ENCODE measurements at regions not wholly inside any gene's neighbourhood (a gene's known extent, or its start where the extent isn't known, plus 50 kb on each side); places are given as distances from the start of the nearest gene placed in this dataset.

DNA sequence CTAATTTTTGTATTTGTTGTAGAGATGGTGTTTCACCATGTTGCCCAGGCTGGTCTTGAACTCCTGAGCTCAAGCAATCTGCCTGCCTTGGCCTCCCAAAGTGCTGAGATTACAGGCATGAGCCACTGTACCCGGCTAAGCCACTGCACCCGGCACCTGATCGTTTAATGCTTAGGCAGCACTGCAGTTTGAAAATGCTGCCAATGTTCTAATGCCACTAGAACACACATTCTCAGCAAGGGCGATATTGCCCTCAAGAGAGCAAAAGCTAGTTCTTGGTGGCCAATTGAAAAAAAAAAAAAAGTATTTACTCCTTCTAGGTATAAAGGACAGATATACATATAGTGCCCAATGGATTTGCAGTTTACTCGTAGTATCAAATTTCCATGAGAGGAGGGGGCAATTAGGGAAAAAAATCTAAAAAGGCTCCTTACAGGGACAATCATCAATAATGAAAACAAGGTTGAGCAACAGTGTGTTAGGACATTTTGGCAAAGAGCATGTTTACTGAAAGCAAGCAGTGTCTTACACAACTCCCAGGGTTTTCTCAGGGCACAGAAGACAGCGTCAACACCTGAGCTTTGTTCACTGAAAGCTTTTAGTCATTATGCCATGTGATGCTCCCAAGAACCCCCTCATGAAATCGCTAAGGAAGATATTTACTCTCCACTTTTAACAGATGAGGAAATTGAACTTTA lies 199.9 kb upstream of the PKDCC start:
- no peaks in the 10 kb centered on the region for H3K4me1 ChIP-seq
- H3K9me3 ChIP-seq (replicated peaks in 1 of 11): no peaks in the 10 kb centered on the region
- H4K20me1 ChIP-seq: no peaks in the 10 kb centered on the region
- H3K4me3 ChIP-seq: no peak overlapping the region
- H3K27ac ChIP-seq: no peak overlapping the region
- H3K4me2 ChIP-seq: no peak overlapping the region
- H3K36me3 ChIP-seq: no peaks in the 10 kb centered on the region
- no peaks in the 10 kb centered on the region for H3K27me3 ChIP-seq
- no peak for TF ChIP-seq Cebpa-rat (IDR thresholded peaks at IDR 0.05)
- no peak overlapping the region for H3K9ac ChIP-seq

DNA sequence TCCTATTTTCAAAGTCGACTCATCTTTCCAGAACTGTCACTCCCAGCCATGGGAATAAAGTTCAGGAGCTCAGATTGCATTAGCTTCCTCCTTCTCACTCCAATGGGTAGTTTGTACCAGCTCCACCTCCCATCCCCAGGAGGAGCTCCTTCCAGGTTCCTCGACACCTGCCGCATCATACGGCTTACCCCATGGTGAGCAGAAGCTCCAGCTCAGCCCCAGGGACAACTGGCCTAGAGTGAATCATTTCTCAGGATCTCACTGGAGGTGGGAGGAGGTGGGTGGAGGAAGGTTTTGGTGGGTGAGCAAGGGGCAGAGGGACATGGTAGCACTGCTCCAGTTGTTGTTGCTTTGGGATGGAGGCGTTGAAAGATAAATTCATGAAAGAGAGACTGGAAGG lies 196.3 kb upstream of the PKDCC start:
- TF ChIP-seq Cebpa-rat (IDR thresholded peaks at IDR 0.05): no peak
- H4K20me1 ChIP-seq: no peaks in the 10 kb centered on the region
- no peak overlapping the region for H3K4me3 ChIP-seq
- H3K36me3 ChIP-seq: no peaks in the 10 kb centered on the region
- no peaks in the 10 kb centered on the region for H3K4me1 ChIP-seq
- H3K9me3 ChIP-seq (replicated peaks in 1 of 11): no peaks in the 10 kb centered on the region
- H3K27me3 ChIP-seq: no peaks in the 10 kb centered on the region
- H3K4me2 ChIP-seq: no peak overlapping the region
- no peak overlapping the region for H3K9ac ChIP-seq
- H3K27ac ChIP-seq: no peak overlapping the region

DNA sequence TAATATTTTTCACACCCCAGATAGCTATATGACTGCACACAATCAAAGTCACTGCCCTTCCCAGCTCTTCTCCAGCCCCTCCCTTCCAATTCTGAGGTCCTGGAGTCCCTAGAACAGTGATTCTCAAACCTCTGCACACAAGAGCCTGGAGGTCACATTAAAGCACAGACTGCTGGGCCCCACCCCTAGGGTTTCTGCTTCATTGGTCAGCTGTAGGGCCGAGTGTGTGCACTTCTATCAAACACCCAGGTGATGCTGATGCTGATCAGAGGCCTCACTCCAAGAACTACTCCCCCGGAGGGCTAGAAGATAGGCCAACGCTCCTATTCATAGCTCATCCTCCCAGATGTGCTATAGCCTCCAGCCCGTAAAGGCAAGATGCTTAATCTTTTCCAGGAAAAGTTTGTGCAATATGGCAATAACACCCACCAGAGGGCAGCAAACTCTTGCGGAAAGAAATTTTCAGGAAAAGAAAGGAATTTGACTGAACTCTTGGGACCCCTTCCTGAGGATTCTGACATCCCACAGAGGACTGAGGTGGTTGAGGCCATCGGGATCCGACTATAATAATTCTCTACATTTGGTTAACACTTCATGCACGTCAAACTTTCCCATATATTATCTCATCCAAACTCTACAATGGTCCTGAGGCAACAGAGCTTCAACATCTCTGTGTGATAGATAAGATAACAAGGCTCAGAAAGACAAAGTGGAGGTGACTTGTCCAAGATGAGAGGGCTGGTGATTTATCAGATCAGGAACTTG lies 194.2 kb upstream of the PKDCC start:
- H3K4me1 ChIP-seq: no peaks in the 10 kb centered on the region
- H3K9me3 ChIP-seq (replicated peaks in 1 of 11): no peaks in the 10 kb centered on the region
- H3K4me2 ChIP-seq: no peak overlapping the region
- no peak overlapping the region for H3K4me3 ChIP-seq
- H3K9ac ChIP-seq: no peak overlapping the region
- TF ChIP-seq Cebpa-rat (IDR thresholded peaks at IDR 0.05): no peak
- H3K27ac ChIP-seq: no peak overlapping the region
- H4K20me1 ChIP-seq: no peaks in the 10 kb centered on the region
- H3K36me3 ChIP-seq: no peaks in the 10 kb centered on the region
- H3K27me3 ChIP-seq: no peaks in the 10 kb centered on the region

DNA sequence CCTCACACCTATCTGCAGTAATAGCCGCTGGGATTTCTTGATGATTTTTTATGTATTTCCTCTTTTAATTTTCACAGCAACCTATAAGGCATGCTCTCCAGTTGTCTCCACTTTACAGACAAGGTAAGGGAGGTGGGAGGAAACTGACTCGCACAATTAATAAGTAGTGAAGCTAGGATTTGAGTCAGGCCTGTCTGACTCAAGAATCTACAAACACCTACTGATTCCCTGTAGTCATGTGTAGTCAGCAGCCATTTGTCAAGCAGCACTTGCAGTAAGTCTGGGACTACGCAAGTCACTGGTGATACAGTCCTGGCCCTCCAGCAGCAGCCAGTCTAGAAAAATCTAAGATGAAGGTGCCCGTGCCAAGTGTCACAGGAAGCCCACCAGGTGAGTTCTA lies 193.6 kb upstream of the PKDCC start:
- no peak for TF ChIP-seq Cebpa-rat (IDR thresholded peaks at IDR 0.05)
- Histone ChIP-seq H3K4me3 (no peak overlapping the region), H3K36me3 (no peaks in the 10 kb centered on the region), H3K27me3 (no peaks in the 10 kb centered on the region), H3K9me3 (replicated peaks in 1 of 11) (no peaks in the 10 kb centered on the region), H3K9ac (no peak overlapping the region), H3K4me2 (no peak overlapping the region), H4K20me1 (no peaks in the 10 kb centered on the region), H3K27ac (no peak overlapping the region), H3K4me1 (no peaks in the 10 kb centered on the region)

DNA sequence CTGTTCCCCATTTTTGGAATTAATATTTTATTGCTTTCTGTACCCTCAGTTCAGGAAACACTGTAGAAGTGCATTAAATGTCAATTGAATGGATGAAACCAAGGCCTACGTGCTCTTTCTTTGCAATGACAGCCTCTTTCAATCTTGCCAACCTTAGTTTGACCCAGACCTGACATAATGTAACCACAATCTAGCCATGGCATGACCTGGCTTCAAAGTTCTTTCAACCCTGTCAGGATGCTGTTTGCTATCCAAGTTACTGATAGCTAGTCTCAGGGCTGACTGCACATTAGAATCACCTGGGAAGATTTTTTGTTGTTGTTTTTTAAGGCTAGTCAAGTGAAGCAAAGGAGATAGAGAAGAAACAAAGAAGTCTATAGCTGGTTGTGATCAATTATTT lies 190.9 kb upstream of the PKDCC start:
- no peaks in the 10 kb centered on the region for H3K9me3 ChIP-seq (replicated peaks in 1 of 11)
- TF ChIP-seq Cebpa-rat (IDR thresholded peaks at IDR 0.05): no peak
- H3K4me1 ChIP-seq: no peaks in the 10 kb centered on the region
- H3K4me2 ChIP-seq: no peak overlapping the region
- H3K27me3 ChIP-seq: no peaks in the 10 kb centered on the region
- no peak overlapping the region for H3K27ac ChIP-seq
- no peak overlapping the region for H3K4me3 ChIP-seq
- no peak overlapping the region for H3K9ac ChIP-seq
- no peaks in the 10 kb centered on the region for H3K36me3 ChIP-seq
- no peaks in the 10 kb centered on the region for H4K20me1 ChIP-seq

DNA sequence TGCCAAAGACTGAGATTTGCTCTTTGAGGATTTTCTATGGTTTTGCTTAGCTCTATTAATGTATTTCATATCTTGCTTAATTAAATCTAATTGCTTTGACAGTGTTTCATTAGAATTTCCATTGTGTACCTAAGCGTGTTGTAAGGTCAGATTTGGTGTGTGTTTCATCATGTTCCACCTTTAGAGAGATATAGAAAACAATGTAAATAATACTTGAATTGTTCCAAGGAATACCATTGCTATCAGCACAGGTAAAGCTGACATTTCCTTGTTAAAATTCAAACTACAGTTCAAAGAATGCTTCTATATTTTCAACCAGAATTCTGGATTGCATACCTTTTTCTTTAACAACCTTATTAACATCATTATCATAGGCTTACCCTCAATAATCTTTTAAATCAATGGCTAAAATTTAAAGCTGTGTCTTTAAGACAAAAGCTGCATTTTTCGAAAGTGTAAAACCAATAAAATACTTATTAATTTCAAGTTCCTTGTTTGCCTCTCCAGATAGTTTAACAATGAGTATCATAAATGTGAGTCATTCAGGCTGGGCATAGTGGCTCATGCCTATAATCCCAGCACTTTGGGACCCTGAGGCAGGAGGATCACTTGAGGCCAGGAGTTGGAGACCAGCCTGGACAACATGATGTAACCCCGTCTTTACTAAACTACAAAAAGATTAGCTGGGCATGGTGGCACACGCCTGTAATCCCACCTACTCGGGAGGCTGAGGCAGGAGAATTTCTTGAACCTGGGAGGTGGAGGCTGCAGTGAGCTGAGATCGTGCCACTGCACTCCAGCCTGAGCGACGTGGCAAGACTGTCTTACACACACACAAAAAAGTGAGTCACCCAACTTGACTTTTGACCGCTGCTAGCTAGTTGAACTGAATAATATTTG lies 188.0 kb upstream of the PKDCC start:
- Histone ChIP-seq H3K27ac (no peak overlapping the region), H3K4me1 (no peaks in the 10 kb centered on the region), H3K36me3 (no peaks in the 10 kb centered on the region), H3K27me3 (no peaks in the 10 kb centered on the region), H3K9ac (no peak overlapping the region), H3K4me2 (no peak overlapping the region), H4K20me1 (no peaks in the 10 kb centered on the region), H3K4me3 (no peak overlapping the region), H3K9me3 (replicated peaks in 1 of 11) (no peaks in the 10 kb centered on the region)
- TF ChIP-seq Cebpa-rat (IDR thresholded peaks at IDR 0.05): no peak

DNA sequence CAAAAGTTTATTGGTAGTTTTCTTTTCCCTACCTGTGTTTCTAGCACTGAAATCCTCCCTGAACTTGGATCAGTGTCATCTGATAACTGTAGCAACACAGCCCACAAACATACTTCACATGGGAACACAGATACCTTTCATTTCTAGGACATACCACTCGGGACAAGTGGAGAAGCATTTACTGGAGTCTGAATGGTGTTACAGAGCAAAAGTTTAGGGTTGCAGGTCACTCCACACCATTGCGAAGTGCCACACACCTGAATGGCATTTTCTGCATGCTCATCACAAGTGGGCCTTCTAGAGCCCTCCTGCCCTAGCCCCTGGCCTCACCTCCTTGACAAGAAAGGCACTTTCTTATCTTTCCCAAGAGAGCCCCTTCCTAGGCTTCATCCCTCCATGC lies 184.8 kb upstream of the PKDCC start:
- Histone ChIP-seq H3K4me3 (no peak overlapping the region), H3K27ac (no peak overlapping the region), H3K4me2 (no peak overlapping the region), H3K4me1 (no peaks in the 10 kb centered on the region), H3K36me3 (no peaks in the 10 kb centered on the region), H3K27me3 (no peaks in the 10 kb centered on the region), H3K9me3 (replicated peaks in 1 of 11) (no peaks in the 10 kb centered on the region), H4K20me1 (no peaks in the 10 kb centered on the region), H3K9ac (no peak overlapping the region)
- no peak for TF ChIP-seq Cebpa-rat (IDR thresholded peaks at IDR 0.05)

DNA sequence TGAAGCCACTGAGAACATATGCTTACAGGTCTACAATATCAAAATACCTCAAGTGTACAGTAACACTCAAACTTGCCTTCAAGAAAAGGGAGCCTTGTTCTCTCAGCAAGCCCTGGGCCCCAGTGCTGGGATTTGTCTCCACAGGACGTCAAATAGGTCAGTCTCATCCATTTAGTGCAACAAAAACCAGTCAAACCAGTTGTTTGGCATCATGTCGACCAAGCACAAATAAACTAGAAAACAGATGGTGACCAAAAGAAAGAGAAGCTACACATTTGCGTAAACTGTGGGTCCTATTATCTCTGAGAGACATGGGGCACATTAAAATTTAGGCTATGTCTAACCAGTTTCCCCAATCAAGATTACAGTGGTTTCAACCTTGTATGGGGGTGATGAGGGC lies 182.6 kb upstream of the PKDCC start:
- no peaks in the 10 kb centered on the region for H3K9me3 ChIP-seq (replicated peaks in 1 of 11)
- no peak overlapping the region for H3K9ac ChIP-seq
- H3K27me3 ChIP-seq: no peaks in the 10 kb centered on the region
- H3K4me3 ChIP-seq: no peak overlapping the region
- TF ChIP-seq Cebpa-rat (IDR thresholded peaks at IDR 0.05): no peak
- no peak overlapping the region for H3K27ac ChIP-seq
- H3K4me2 ChIP-seq: no peak overlapping the region
- H4K20me1 ChIP-seq: peaks cover 0 to 4% (median 0%) of the 10 kb centered on the region in 11 experiments; a peak in 1 of 22 replicates
- peaks cover 0 to 6% (median 5%) of the 10 kb centered on the region in 10 experiments; a peak in 12 of 20 replicates for H3K4me1 ChIP-seq
- no peaks in the 10 kb centered on the region for H3K36me3 ChIP-seq

DNA sequence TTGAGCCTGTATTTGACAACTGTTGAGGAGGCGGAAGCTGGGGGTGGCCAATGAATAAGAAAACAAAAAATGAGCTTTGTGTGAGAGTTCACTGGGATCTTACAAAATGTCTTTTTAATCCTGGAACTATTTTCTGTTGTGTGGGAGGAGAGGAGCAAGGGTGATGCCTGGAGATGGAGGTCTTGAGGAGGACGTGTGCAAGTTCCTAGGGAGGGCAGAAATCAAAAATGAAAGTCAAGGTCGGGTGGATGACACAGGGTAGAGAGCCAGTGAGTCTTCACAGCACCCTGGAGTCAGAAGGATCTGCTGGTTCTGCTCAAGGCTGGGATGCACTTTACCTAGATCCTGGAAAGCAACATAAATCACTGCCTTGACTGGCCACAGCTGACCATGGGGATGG lies 180.3 kb upstream of the PKDCC start:
- H3K36me3 ChIP-seq: no peaks in the 10 kb centered on the region
- no peaks in the 10 kb centered on the region for H3K27me3 ChIP-seq
- no peak for TF ChIP-seq Cebpa-rat (IDR thresholded peaks at IDR 0.05)
- H3K27ac ChIP-seq: no peak overlapping the region
- no peak overlapping the region for H3K9ac ChIP-seq
- peaks cover 0 to 4% (median 0%) of the 10 kb centered on the region in 11 experiments; a peak in 1 of 22 replicates for H4K20me1 ChIP-seq
- H3K9me3 ChIP-seq (replicated peaks in 1 of 11): no peaks in the 10 kb centered on the region
- H3K4me1 ChIP-seq: peaks cover 3 to 28% (median 24%) of the 10 kb centered on the region in 10 experiments; a peak in 19 of 20 replicates
- no peak overlapping the region for H3K4me2 ChIP-seq
- H3K4me3 ChIP-seq: no peak overlapping the region
